OCI-LY3 (cell line): ENCODE measurements at regions not wholly inside any gene's neighbourhood (a gene's known extent, or its start where the extent isn't known, plus 50 kb on each side); places are given as distances from the start of the nearest gene placed in this dataset.

Source experiments
- H2AFZ ChIP-seq: fragments of 200-600, 300-600 bp; shearing (Covaris generic); 2 replicates; pipeline ENCODE4 v1.6.0; 2014; ENCODE audit warnings: antibody characterized with exemption, low read depth, low read length
- H3K27ac ChIP-seq: fragments of 200-600, 300-600 bp; sonication (generic); 2 replicates; pipeline ENCODE4 v1.5.1; 2014; ENCODE audit warnings: mild to moderate bottlenecking, low read length, moderate library complexity, mixed read lengths
- H3K27me3 ChIP-seq: fragments of 200-600, 300-600 bp; sonication (generic); 2 replicates; pipeline ENCODE4 v1.6.1; 2014; ENCODE audit warnings: low read depth, low read length, mixed read lengths
- H3K36me3 ChIP-seq: fragments of 200-600, 300-600 bp; sonication (generic); replicated peaks from 2 replicates; pipeline ENCODE3; 2014; ENCODE audit warnings: low read depth, low read length, mixed read lengths
- H3K4me1 ChIP-seq: fragments of 300-600, 200-600 bp; sonication (generic); 2 replicates; pipeline ENCODE4 v1.6.1; 2014; ENCODE audit warnings: low read length, mixed read lengths
- H3K4me2 ChIP-seq: fragments of 200-600, 300-600 bp; sonication (generic); 2 replicates; pipeline ENCODE4 v1.6.1; 2014; ENCODE audit warnings: low read length, mixed read lengths
- H3K4me3 ChIP-seq: fragments of 300-600, 200-600 bp; sonication (generic); 2 replicates; pipeline ENCODE4 v1.5.1; 2014; ENCODE audit warnings: antibody characterized with exemption, mild to moderate bottlenecking, low read length, moderate library complexity
- H3K79me2 ChIP-seq: fragments of 300-600, 200-600 bp; shearing (Covaris generic); 2 replicates; pipeline ENCODE4 v1.6.1; 2014; ENCODE audit warnings: mild to moderate bottlenecking, low read length, mixed read lengths
- H3K9ac ChIP-seq: fragments of 300-600, 200-600 bp; shearing (Covaris generic); 2 replicates; pipeline ENCODE4 v1.6.0; 2014; ENCODE audit warnings: mild to moderate bottlenecking, low read length, moderate library complexity
- H3K9me3 ChIP-seq: fragments of 200-600, 300-600 bp; shearing (Covaris generic); 2 replicates; pipeline ENCODE4 v1.6.1; 2014; ENCODE audit warnings: low read length, mixed read lengths; ENCODE audit not compliant: insufficient read depth
- H4K20me1 ChIP-seq: fragments of 200-600, 300-600 bp; sonication (generic); 2 replicates; pipeline ENCODE4 v1.6.1; 2016; ENCODE audit warnings: low read length, mixed read lengths; ENCODE audit not compliant: insufficient read depth
- EZH2phosphoT487 ChIP-seq: fragments of 200-600 bp; shearing (Covaris generic); IDR thresholded peaks from 2 replicates; pipeline ENCODE4 v1.6.1; 2018; ENCODE audit warnings: antibody characterized with exemption, mixed run types, low read depth
- TF ChIP-seq, protein P1 (sequence below): fragments of 200-600, 300-600 bp; sonication (generic); IDR thresholded peaks from 2 replicates; pipeline ENCODE4 v1.5.1; 2014; ENCODE audit warnings: antibody characterized with exemption, low read length, low read depth

DNA sequence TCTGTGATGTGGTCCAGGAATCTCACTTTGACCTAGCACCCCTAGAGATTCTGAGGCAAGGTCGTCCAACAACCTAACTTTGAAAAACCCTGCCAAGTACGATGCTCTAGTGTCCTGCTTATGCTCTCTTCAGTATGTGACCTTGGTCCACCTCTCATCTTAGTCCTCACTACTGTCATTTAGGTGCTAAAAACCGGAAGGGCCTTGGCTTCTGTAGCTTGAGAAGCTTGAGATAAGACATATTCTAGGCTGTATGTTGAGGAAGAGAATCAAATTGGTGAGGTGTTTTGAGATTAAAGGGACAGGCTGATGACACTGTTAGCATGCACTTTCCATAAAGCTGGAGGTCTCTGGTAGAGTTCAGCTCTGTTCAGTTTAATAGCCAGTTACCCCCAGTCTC, 57.0 kb upstream of the MTPN start:
- Histone ChIP-seq H3K4me1 (peaks cover 17% of the 10 kb centered on the region), H3K27me3 (peaks cover 62% of the 10 kb centered on the region), H3K9ac (no peak overlapping the region), H2AFZ (no peak overlapping the region), H3K4me2 (no peak overlapping the region), H3K36me3 (no peaks in the 10 kb centered on the region), H3K9me3 (no peaks in the 10 kb centered on the region), H4K20me1 (no peaks in the 10 kb centered on the region), H3K79me2 (no peaks in the 10 kb centered on the region), H3K4me3 (no peak overlapping the region), H3K27ac (no peak overlapping the region)
- TF ChIP-seq EZH2phosphoT487 = no peak
- TF ChIP-seq, protein P1, sequence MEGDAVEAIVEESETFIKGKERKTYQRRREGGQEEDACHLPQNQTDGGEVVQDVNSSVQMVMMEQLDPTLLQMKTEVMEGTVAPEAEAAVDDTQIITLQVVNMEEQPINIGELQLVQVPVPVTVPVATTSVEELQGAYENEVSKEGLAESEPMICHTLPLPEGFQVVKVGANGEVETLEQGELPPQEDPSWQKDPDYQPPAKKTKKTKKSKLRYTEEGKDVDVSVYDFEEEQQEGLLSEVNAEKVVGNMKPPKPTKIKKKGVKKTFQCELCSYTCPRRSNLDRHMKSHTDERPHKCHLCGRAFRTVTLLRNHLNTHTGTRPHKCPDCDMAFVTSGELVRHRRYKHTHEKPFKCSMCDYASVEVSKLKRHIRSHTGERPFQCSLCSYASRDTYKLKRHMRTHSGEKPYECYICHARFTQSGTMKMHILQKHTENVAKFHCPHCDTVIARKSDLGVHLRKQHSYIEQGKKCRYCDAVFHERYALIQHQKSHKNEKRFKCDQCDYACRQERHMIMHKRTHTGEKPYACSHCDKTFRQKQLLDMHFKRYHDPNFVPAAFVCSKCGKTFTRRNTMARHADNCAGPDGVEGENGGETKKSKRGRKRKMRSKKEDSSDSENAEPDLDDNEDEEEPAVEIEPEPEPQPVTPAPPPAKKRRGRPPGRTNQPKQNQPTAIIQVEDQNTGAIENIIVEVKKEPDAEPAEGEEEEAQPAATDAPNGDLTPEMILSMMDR = no peak

GRCh38 chr7:136033413-136034031, 56.4 kb upstream of the MTPN start:
- Histone ChIP-seq H3K4me1 (peaks cover 17% of the 10 kb centered on the region), H3K4me3 (no peak overlapping the region), H3K36me3 (no peaks in the 10 kb centered on the region), H4K20me1 (no peaks in the 10 kb centered on the region), H3K27ac (no peak overlapping the region), H3K4me2 (no peak overlapping the region), H3K9ac (no peak overlapping the region), H2AFZ (no peak overlapping the region), H3K9me3 (no peaks in the 10 kb centered on the region), H3K27me3 (peaks cover 67% of the 10 kb centered on the region), H3K79me2 (no peaks in the 10 kb centered on the region)
- TF ChIP-seq, protein P1 = no peak
- TF ChIP-seq EZH2phosphoT487 = no peak

GRCh38 chr7:136030867-136031318, 53.7 kb upstream of the MTPN start:
- Histone ChIP-seq H3K79me2 (no peaks in the 10 kb centered on the region), H2AFZ (no peak overlapping the region), H3K27ac (no peak overlapping the region), H3K4me2 (peak overlapping the region; percentile 49), H3K9me3 (no peaks in the 10 kb centered on the region), H3K4me3 (peak overlapping the region; percentile 20; the same call in 1 of the 2 replicates), H3K4me1 (peaks cover 17% of the 10 kb centered on the region), H3K9ac (no peak overlapping the region), H3K27me3 (peaks cover 69% of the 10 kb centered on the region), H3K36me3 (no peaks in the 10 kb centered on the region), H4K20me1 (no peaks in the 10 kb centered on the region)
- TF ChIP-seq, protein P1 = no peak
- TF ChIP-seq EZH2phosphoT487 = 0 out of 2 replicates have a peak, but pooled peaks have one; percentile 34

DNA sequence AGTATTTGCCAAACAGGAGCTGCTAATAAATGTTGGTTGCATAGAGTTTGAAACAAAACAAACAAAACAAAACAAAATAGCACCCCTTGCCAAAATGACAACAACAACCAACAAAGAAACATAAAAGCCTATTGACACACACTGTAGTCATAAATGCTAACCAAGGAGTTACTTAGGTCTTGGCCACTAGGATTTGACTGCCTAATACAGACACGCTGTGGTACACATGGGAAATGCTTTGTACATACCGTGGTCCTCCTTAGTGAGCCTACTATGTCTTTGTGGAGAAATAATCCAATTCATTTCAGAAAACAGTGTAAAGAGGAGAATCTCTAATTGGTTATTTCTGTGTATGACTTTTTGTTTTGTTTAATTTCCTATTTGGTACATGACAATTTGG, 53.2 kb upstream of the MTPN start:
- Histone ChIP-seq H4K20me1 (no peaks in the 10 kb centered on the region), H3K79me2 (no peaks in the 10 kb centered on the region), H3K4me3 (no peak overlapping the region), H2AFZ (no peak overlapping the region), H3K9me3 (no peaks in the 10 kb centered on the region), H3K27me3 (peaks cover 69% of the 10 kb centered on the region), H3K4me2 (no peak overlapping the region), H3K36me3 (no peaks in the 10 kb centered on the region), H3K4me1 (peaks cover 17% of the 10 kb centered on the region), H3K27ac (no peak overlapping the region), H3K9ac (no peak overlapping the region)
- no peak for TF ChIP-seq EZH2phosphoT487
- TF ChIP-seq, protein P1 = no peak
